ENCODE measurements at regions not wholly inside any gene's neighbourhood (a gene's known extent, or its start where the extent isn't known, plus 50 kb on each side); places are given as distances from the start of the nearest gene placed in this dataset.

DNA sequence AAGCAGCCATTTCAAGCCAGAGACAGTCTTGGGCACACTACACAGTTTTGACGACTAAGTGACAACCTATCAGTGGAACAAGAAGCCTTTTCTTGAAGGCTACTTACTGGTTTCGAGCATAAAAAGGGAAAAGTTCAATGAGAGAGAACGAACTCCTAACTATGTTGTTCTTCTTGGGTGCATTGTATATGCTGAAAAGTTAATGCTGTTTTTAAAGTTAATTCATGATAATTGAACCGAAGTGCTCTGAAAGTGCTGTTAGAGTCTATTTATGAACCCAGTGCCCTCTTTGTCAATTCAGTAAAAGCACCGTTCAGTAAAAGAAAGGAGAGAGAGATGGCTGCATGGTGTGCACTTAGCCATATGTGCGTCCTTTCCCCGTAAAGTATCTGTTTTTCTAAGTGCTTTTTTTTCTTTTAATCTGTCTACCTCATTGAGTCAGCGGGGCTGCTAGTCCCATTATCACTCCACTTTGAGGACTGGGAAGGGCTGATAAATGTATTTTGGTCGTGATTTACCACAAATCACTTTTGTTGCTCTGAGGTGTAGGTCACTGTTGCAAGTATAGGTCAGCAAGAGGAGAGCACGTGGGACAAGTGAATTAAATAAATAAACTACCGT, 380.7 kb upstream of the GOLIM4 start:
- no peak overlapping the region for H2AFZ ChIP-seq (ENCODE audit: low read length)

GRCh38 chr3:168475704-168476103, 380.0 kb upstream of the GOLIM4 start:
- no peaks in the 10 kb centered on the region for H3K9me3 ChIP-seq (ENCODE audit: low read length)
- no peaks in the 10 kb centered on the region for H3K36me3 ChIP-seq (ENCODE audit: insufficient read depth, low read length)
- H3K4me1 ChIP-seq (ENCODE audit: insufficient read depth, low read length, severe bottlenecking), result no peaks in the 10 kb centered on the region
- no peak overlapping the region for H3K27ac ChIP-seq (ENCODE audit: low read depth, low read length, poor library complexity, severe bottlenecking)
- TF ChIP-seq EZH2 (IDR thresholded peaks at IDR 0.05; ENCODE audit: borderline replicate concordance, low read length) (no peak), CTCF (IDR thresholded peaks at IDR 0.05; ENCODE audit: low read length) (no peak)
- no peaks in the 10 kb centered on the region for H3K27me3 ChIP-seq (ENCODE audit: insufficient read depth, low read length)
- H3F3A ChIP-seq (ENCODE audit: insufficient read depth, low read length), result no peaks in the 10 kb centered on the region
- H2AFZ ChIP-seq (ENCODE audit: low read length), result no peak overlapping the region
- no peaks in the 10 kb centered on the region for H3K9me2 ChIP-seq (ENCODE audit: low read depth, low read length)
- H3K4me3 ChIP-seq (ENCODE audit: low read depth, low read length, poor library complexity, severe bottlenecking), result no peak overlapping the region
- H4K20me1 ChIP-seq (ENCODE audit: insufficient read depth, low read length), result no peaks in the 10 kb centered on the region
- no peaks in the 10 kb centered on the region for H3K79me2 ChIP-seq (ENCODE audit: insufficient read depth, low read length)
- no peak overlapping the region for H3K4me2 ChIP-seq (ENCODE audit: low read length)
- no peak overlapping the region for H3K9ac ChIP-seq (ENCODE audit: low read length)

More for the DNA sequence above, 380.7 kb upstream of the GOLIM4 start:
- H3K9me2 ChIP-seq (ENCODE audit: low read depth, low read length), result no peaks in the 10 kb centered on the region
- H3F3A ChIP-seq (ENCODE audit: insufficient read depth, low read length), result no peaks in the 10 kb centered on the region
- H3K79me2 ChIP-seq (ENCODE audit: insufficient read depth, low read length), result no peaks in the 10 kb centered on the region
- no peak overlapping the region for H3K4me2 ChIP-seq (ENCODE audit: low read length)
- no peak overlapping the region for H3K27ac ChIP-seq (ENCODE audit: low read depth, low read length, poor library complexity, severe bottlenecking)
- H3K9me3 ChIP-seq (ENCODE audit: low read length), result no peaks in the 10 kb centered on the region
- no peaks in the 10 kb centered on the region for H4K20me1 ChIP-seq (ENCODE audit: insufficient read depth, low read length)
- H3K4me1 ChIP-seq (ENCODE audit: insufficient read depth, low read length, severe bottlenecking), result no peaks in the 10 kb centered on the region
- no peak overlapping the region for H3K9ac ChIP-seq (ENCODE audit: low read length)
- H3K27me3 ChIP-seq (ENCODE audit: insufficient read depth, low read length), result no peaks in the 10 kb centered on the region
- no peaks in the 10 kb centered on the region for H3K36me3 ChIP-seq (ENCODE audit: insufficient read depth, low read length)
- H3K4me3 ChIP-seq (ENCODE audit: low read depth, low read length, poor library complexity, severe bottlenecking), result no peak overlapping the region
- TF ChIP-seq EZH2 (IDR thresholded peaks at IDR 0.05; ENCODE audit: borderline replicate concordance, low read length), result no peak
- no peak for TF ChIP-seq CTCF (IDR thresholded peaks at IDR 0.05; ENCODE audit: low read length)

- Histone ChIP-seq H3K4me3 (ENCODE audit: low read depth, low read length, poor library complexity, severe bottlenecking) (no peak overlapping the region), H3F3A (ENCODE audit: insufficient read depth, low read length) (no peaks in the 10 kb centered on the region), H3K27ac (ENCODE audit: low read depth, low read length, poor library complexity, severe bottlenecking) (no peak overlapping the region), H3K4me1 (ENCODE audit: insufficient read depth, low read length, severe bottlenecking) (no peaks in the 10 kb centered on the region), H3K9ac (ENCODE audit: low read length) (no peak overlapping the region), H4K20me1 (ENCODE audit: insufficient read depth, low read length) (no peaks in the 10 kb centered on the region), H3K9me2 (ENCODE audit: low read depth, low read length) (no peaks in the 10 kb centered on the region), H3K79me2 (ENCODE audit: insufficient read depth, low read length) (no peaks in the 10 kb centered on the region), H3K4me2 (ENCODE audit: low read length) (no peak overlapping the region), H3K36me3 (ENCODE audit: insufficient read depth, low read length) (no peaks in the 10 kb centered on the region), H3K27me3 (ENCODE audit: insufficient read depth, low read length) (no peaks in the 10 kb centered on the region), H2AFZ (ENCODE audit: low read length) (no peak overlapping the region), H3K9me3 (ENCODE audit: low read length) (no peaks in the 10 kb centered on the region)
- TF ChIP-seq EZH2 (IDR thresholded peaks at IDR 0.05; ENCODE audit: borderline replicate concordance, low read length) (no peak), CTCF (IDR thresholded peaks at IDR 0.05; ENCODE audit: low read length) (no peak)
These were observed 377.7 kb upstream of the GOLIM4 start for GRCh38 chr3:168473334-168473890.
